ENCODE measurements at regions not wholly inside any gene's neighbourhood (a gene's known extent, or its start where the extent isn't known, plus 50 kb on each side); places are given as distances from the start of the nearest gene placed in this dataset.

DNA sequence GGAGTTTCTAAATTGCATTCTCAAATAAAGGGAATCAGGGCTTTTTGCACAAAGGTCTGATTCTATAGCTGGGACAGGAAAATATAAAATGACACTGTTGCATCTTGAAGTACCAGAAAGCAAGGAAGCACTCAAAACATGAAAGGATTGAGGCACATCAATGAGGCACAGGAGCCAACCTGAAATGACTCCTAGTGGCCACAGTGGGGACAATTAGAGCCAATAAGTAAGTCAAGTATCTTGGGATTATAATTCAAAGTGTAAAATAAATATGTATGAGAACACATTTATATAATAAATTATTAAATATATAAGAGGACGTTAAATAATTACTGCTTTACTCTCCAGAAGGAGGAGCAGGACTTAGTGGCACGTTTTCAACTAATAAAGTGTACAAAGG lies 1259.5 kb upstream of the CDH2 start:
- no peak overlapping the region for H3K4me2 ChIP-seq (ENCODE audit: insufficient read depth, low read length)
- no peak overlapping the region for H3K27ac ChIP-seq (ENCODE audit: low read length)
- H4K20me1 ChIP-seq (ENCODE audit: insufficient read depth, low read length) = no peaks in the 10 kb centered on the region
- no peaks in the 10 kb centered on the region for H3K36me3 ChIP-seq (ENCODE audit: insufficient read depth, low read length)
- H2AFZ ChIP-seq (ENCODE audit: low read depth, low read length) = no peak overlapping the region
- H3K27me3 ChIP-seq (ENCODE audit: insufficient read depth, low read length, poor library complexity) = no peaks in the 10 kb centered on the region
- H3K9me3 ChIP-seq (ENCODE audit: insufficient read depth, low read length, severe bottlenecking) = peaks cover 4% of the 10 kb centered on the region
- H3K79me2 ChIP-seq (ENCODE audit: insufficient read depth, low read length) = no peaks in the 10 kb centered on the region
- no peak for ATAC-seq (ENCODE audit: insufficient read depth, low read depth)
- no peak for DNase-seq
- no peak overlapping the region for H3K9ac ChIP-seq (ENCODE audit: low read depth, low read length)
- no peaks in the 10 kb centered on the region for H3K4me1 ChIP-seq (ENCODE audit: insufficient read depth, low read length)
- no peak for TF ChIP-seq EZH2 (IDR thresholded peaks at IDR 0.05; ENCODE audit: borderline replicate concordance, low read depth, low read length, severe bottlenecking)
- TF ChIP-seq, protein P1, sequence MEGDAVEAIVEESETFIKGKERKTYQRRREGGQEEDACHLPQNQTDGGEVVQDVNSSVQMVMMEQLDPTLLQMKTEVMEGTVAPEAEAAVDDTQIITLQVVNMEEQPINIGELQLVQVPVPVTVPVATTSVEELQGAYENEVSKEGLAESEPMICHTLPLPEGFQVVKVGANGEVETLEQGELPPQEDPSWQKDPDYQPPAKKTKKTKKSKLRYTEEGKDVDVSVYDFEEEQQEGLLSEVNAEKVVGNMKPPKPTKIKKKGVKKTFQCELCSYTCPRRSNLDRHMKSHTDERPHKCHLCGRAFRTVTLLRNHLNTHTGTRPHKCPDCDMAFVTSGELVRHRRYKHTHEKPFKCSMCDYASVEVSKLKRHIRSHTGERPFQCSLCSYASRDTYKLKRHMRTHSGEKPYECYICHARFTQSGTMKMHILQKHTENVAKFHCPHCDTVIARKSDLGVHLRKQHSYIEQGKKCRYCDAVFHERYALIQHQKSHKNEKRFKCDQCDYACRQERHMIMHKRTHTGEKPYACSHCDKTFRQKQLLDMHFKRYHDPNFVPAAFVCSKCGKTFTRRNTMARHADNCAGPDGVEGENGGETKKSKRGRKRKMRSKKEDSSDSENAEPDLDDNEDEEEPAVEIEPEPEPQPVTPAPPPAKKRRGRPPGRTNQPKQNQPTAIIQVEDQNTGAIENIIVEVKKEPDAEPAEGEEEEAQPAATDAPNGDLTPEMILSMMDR (IDR thresholded peaks at IDR 0.05; ENCODE audit: borderline replicate concordance, extremely low read depth, low read length, poor library complexity, severe bottlenecking) = no peak
- no peak overlapping the region for H3K4me3 ChIP-seq (ENCODE audit: low read depth in 1 of 2, low read length in 2 of 2)

DNA sequence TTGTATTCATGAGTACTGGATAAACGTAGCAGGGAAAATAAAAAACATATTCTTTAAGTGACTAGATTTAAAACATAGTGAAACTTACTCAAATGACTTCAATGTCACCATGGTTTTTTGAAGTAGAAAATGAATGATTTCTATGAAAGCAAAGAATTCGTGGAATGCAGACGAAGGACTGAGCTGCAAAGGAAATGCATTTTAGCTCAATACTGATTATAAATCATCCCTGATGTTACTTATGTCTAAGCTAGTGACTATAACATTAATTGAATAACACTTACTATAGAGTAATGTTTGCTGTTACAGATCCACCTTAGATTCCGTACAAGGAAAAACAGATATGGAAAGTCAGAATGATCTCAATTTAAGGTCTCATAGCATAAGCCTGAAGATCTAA lies 1257.7 kb upstream of the CDH2 start:
- H3K9me3 ChIP-seq (ENCODE audit: insufficient read depth, low read length, severe bottlenecking) = no peaks in the 10 kb centered on the region
- H3K4me2 ChIP-seq (ENCODE audit: insufficient read depth, low read length) = no peak overlapping the region
- no peaks in the 10 kb centered on the region for H3K36me3 ChIP-seq (ENCODE audit: insufficient read depth, low read length)
- ATAC-seq (ENCODE audit: insufficient read depth, low read depth) = no peak
- H4K20me1 ChIP-seq (ENCODE audit: insufficient read depth, low read length) = no peaks in the 10 kb centered on the region
- no peaks in the 10 kb centered on the region for H3K27me3 ChIP-seq (ENCODE audit: insufficient read depth, low read length, poor library complexity)
- no peak overlapping the region for H3K27ac ChIP-seq (ENCODE audit: low read length)
- no peak for TF ChIP-seq EZH2 (IDR thresholded peaks at IDR 0.05; ENCODE audit: borderline replicate concordance, low read depth, low read length, severe bottlenecking)
- TF ChIP-seq, protein P1 (IDR thresholded peaks at IDR 0.05; ENCODE audit: borderline replicate concordance, extremely low read depth, low read length, poor library complexity, severe bottlenecking) = no peak
- H2AFZ ChIP-seq (ENCODE audit: low read depth, low read length) = no peak overlapping the region
- H3K4me1 ChIP-seq (ENCODE audit: insufficient read depth, low read length) = no peaks in the 10 kb centered on the region
- no peaks in the 10 kb centered on the region for H3K79me2 ChIP-seq (ENCODE audit: insufficient read depth, low read length)
- no peak for DNase-seq
- H3K4me3 ChIP-seq (ENCODE audit: low read depth in 1 of 2, low read length in 2 of 2) = no peak overlapping the region
- no peak overlapping the region for H3K9ac ChIP-seq (ENCODE audit: low read depth, low read length)

DNA sequence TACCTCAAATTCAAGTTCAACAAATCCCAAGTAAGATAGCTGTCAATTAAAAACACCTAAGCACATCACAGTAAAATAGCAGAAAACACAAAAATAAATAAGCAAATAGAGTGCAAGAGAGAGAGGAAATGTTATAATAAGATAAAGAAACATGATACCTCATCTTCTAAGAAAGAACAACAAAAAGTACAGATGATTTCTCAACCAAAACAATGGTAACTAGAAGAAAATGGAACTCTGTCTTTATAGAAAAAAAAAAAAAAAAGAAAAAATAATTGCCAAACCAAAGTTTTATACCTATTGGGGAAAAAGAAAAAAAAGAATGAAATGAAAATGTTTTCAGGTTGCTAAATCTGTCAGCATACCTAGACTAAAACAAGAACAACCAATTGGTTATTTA lies 1253.5 kb upstream of the CDH2 start:
- DNase-seq = no peak

More for the DNA sequence above, 1253.5 kb upstream of the CDH2 start:
- Histone ChIP-seq H3K9ac (ENCODE audit: low read depth, low read length) (no peak overlapping the region), H2AFZ (ENCODE audit: low read depth, low read length) (no peak overlapping the region), H3K4me2 (ENCODE audit: insufficient read depth, low read length) (no peak overlapping the region), H4K20me1 (ENCODE audit: insufficient read depth, low read length) (no peaks in the 10 kb centered on the region), H3K27me3 (ENCODE audit: insufficient read depth, low read length, poor library complexity) (no peaks in the 10 kb centered on the region), H3K4me3 (ENCODE audit: low read depth in 1 of 2, low read length in 2 of 2) (no peak overlapping the region), H3K79me2 (ENCODE audit: insufficient read depth, low read length) (no peaks in the 10 kb centered on the region), H3K27ac (ENCODE audit: low read length) (no peak overlapping the region), H3K36me3 (ENCODE audit: insufficient read depth, low read length) (no peaks in the 10 kb centered on the region), H3K9me3 (ENCODE audit: insufficient read depth, low read length, severe bottlenecking) (no peaks in the 10 kb centered on the region), H3K4me1 (ENCODE audit: insufficient read depth, low read length) (no peaks in the 10 kb centered on the region)
- ATAC-seq (ENCODE audit: insufficient read depth, low read depth) = no peak
- TF ChIP-seq EZH2 (IDR thresholded peaks at IDR 0.05; ENCODE audit: borderline replicate concordance, low read depth, low read length, severe bottlenecking) = no peak
- TF ChIP-seq, protein P1 (IDR thresholded peaks at IDR 0.05; ENCODE audit: borderline replicate concordance, extremely low read depth, low read length, poor library complexity, severe bottlenecking) = no peak
